ENCODE measurements at regions not wholly inside any gene's neighbourhood (a gene's known extent, or its start where the extent isn't known, plus 50 kb on each side); places are given as distances from the start of the nearest gene placed in this dataset.

DNA sequence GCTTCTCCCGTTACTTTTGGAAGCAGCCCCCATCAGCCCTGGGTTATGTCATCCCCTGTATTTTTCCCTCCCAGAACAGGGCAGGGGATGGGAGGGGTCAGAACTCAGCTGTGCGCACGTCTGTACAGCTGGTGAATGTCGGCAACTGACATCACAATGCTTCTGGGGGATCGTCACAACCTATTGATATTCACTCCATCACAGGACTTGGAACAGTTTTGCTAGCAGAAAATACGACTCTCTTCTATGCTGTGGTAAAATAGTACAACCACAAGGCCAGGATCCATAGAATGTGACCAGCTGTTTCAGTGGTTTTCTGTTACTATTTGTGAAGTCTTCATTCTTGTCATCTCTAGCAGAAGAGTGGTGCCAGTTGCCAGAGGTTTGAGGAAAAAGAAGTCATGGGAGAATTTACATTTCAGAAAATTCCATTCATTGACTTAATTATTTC is 77.1 kb upstream of the KLF4 start:
- H3K27ac Mint-ChIP-seq (ENCODE audit: unreplicated experiment) = no peak overlapping the region
- no peaks in the 10 kb centered on the region for H3K9me3 ChIP-seq (ENCODE audit: insufficient read depth, low read depth, low read length)
- H3K79me2 ChIP-seq (ENCODE audit: insufficient read depth, low read length) = no peaks in the 10 kb centered on the region
- H3K27ac ChIP-seq (ENCODE audit: low read depth, low read length) = no peak overlapping the region
- no peaks in the 10 kb centered on the region for H3K27me3 ChIP-seq (ENCODE audit: insufficient read depth, low read length)
- H3K27me3 Mint-ChIP-seq (ENCODE audit: low read depth, unreplicated experiment) = peaks cover 5% of the 10 kb centered on the region
- TF ChIP-seq, protein P1, sequence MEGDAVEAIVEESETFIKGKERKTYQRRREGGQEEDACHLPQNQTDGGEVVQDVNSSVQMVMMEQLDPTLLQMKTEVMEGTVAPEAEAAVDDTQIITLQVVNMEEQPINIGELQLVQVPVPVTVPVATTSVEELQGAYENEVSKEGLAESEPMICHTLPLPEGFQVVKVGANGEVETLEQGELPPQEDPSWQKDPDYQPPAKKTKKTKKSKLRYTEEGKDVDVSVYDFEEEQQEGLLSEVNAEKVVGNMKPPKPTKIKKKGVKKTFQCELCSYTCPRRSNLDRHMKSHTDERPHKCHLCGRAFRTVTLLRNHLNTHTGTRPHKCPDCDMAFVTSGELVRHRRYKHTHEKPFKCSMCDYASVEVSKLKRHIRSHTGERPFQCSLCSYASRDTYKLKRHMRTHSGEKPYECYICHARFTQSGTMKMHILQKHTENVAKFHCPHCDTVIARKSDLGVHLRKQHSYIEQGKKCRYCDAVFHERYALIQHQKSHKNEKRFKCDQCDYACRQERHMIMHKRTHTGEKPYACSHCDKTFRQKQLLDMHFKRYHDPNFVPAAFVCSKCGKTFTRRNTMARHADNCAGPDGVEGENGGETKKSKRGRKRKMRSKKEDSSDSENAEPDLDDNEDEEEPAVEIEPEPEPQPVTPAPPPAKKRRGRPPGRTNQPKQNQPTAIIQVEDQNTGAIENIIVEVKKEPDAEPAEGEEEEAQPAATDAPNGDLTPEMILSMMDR (IDR thresholded peaks at IDR 0.05; ENCODE audit: insufficient read depth, low read depth, low read length) = no peak
- TF ChIP-seq EZH2 (IDR thresholded peaks at IDR 0.05; ENCODE audit: insufficient read depth, low read length) = no peak
- H3K4me1 ChIP-seq (ENCODE audit: insufficient read depth, low read length) = no peaks in the 10 kb centered on the region
- DNase-seq (ENCODE audit: low read depth) (peak; percentile 26), FAIRE-seq (no peak)
- no peak overlapping the region for H3K9ac ChIP-seq (ENCODE audit: low read length)
- no peaks in the 10 kb centered on the region for H3K36me3 Mint-ChIP-seq (ENCODE audit: low read depth, unreplicated experiment)
- H4K20me1 ChIP-seq (ENCODE audit: insufficient read depth, low read length) = no peaks in the 10 kb centered on the region
- H3K4me1 Mint-ChIP-seq (ENCODE audit: low read depth, unreplicated experiment) = peaks cover 14% of the 10 kb centered on the region
- H2AFZ ChIP-seq (ENCODE audit: low read depth, low read length) = no peak overlapping the region
- H3K4me3 Mint-ChIP-seq (ENCODE audit: unreplicated experiment) = no peak overlapping the region
- H3K36me3 ChIP-seq (ENCODE audit: insufficient read depth, low read length) = no peaks in the 10 kb centered on the region
- H3K9me3 Mint-ChIP-seq (ENCODE audit: unreplicated experiment) = no peaks in the 10 kb centered on the region
- H3K4me2 ChIP-seq (ENCODE audit: low read length) = no peak overlapping the region
- no peak overlapping the region for H3K4me3 ChIP-seq (ENCODE audit: insufficient read depth, low read depth, low read length)

- H3K27me3 Mint-ChIP-seq (ENCODE audit: low read depth, unreplicated experiment) = peaks cover 5% of the 10 kb centered on the region
- no peak overlapping the region for H3K27ac Mint-ChIP-seq (ENCODE audit: unreplicated experiment)
These were observed 73.2 kb upstream of the KLF4 start for GRCh38 chr9:107562798-107563197.

DNA sequence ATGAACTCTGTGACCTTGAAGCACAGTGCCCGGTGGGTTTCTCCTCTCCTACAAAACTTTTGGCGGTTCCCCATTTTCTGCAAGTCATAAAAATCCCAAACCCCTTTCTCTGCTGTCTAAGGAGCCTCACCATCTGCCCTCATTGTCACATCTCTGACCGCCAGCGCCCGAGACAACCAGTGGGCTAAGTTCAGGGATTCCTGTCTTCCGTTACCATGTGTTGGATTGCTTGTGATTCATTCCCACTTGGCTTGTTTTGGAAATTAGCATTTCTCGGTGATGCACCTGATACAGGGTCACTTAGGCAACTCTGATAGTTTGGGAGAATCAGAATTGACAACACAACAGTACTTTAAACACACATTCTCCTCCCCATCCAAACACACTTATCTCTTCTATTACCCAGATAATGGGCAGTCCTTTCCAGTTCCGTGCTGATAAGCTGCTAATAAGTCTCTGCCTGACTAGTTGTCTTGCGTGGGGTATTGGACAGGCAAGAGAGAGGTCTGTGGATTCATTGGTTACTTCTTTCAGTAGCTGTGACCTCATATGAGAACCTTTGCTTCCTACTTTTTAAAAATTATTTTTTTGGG is 70.0 kb upstream of the KLF4 start:
- FAIRE-seq = no peak
- H4K20me1 ChIP-seq (ENCODE audit: insufficient read depth, low read length) = no peaks in the 10 kb centered on the region
- no peaks in the 10 kb centered on the region for H3K36me3 ChIP-seq (ENCODE audit: insufficient read depth, low read length)
- Mint-ChIP-seq H3K4me3 (ENCODE audit: unreplicated experiment) (no peak overlapping the region), H3K9me3 (ENCODE audit: unreplicated experiment) (no peaks in the 10 kb centered on the region), H3K27ac (ENCODE audit: unreplicated experiment) (no peak overlapping the region), H3K36me3 (ENCODE audit: low read depth, unreplicated experiment) (no peaks in the 10 kb centered on the region), H3K27me3 (ENCODE audit: low read depth, unreplicated experiment) (no peaks in the 10 kb centered on the region), H3K4me1 (ENCODE audit: low read depth, unreplicated experiment) (peaks cover 8% of the 10 kb centered on the region)
- H3K27me3 ChIP-seq (ENCODE audit: insufficient read depth, low read length) = no peaks in the 10 kb centered on the region
- H3K4me2 ChIP-seq (ENCODE audit: low read length) = no peak overlapping the region
- no peak overlapping the region for H2AFZ ChIP-seq (ENCODE audit: low read depth, low read length)
- DNase-seq (ENCODE audit: low read depth) = no peak
- no peak overlapping the region for H3K9ac ChIP-seq (ENCODE audit: low read length)
- H3K79me2 ChIP-seq (ENCODE audit: insufficient read depth, low read length) = no peaks in the 10 kb centered on the region
- H3K4me1 ChIP-seq (ENCODE audit: insufficient read depth, low read length) = no peaks in the 10 kb centered on the region
- no peak overlapping the region for H3K4me3 ChIP-seq (ENCODE audit: insufficient read depth, low read depth, low read length)
- H3K27ac ChIP-seq (ENCODE audit: low read depth, low read length) = no peak overlapping the region
- H3K9me3 ChIP-seq (ENCODE audit: insufficient read depth, low read depth, low read length) = no peaks in the 10 kb centered on the region
- no peak for TF ChIP-seq EZH2 (IDR thresholded peaks at IDR 0.05; ENCODE audit: insufficient read depth, low read length)
- TF ChIP-seq, protein P1 (IDR thresholded peaks at IDR 0.05; ENCODE audit: insufficient read depth, low read depth, low read length) = no peak

More at GRCh38 chr9:107562798-107563197, 73.2 kb upstream of the KLF4 start:
- H4K20me1 ChIP-seq (ENCODE audit: insufficient read depth, low read length) = no peaks in the 10 kb centered on the region
- Mint-ChIP-seq H3K4me3 (ENCODE audit: unreplicated experiment) (no peak overlapping the region), H3K36me3 (ENCODE audit: low read depth, unreplicated experiment) (no peaks in the 10 kb centered on the region), H3K9me3 (ENCODE audit: unreplicated experiment) (no peaks in the 10 kb centered on the region), H3K4me1 (ENCODE audit: low read depth, unreplicated experiment) (peaks cover 8% of the 10 kb centered on the region)
- no peaks in the 10 kb centered on the region for H3K36me3 ChIP-seq (ENCODE audit: insufficient read depth, low read length)
- H2AFZ ChIP-seq (ENCODE audit: low read depth, low read length) = no peak overlapping the region
- H3K27me3 ChIP-seq (ENCODE audit: insufficient read depth, low read length) = no peaks in the 10 kb centered on the region
- H3K27ac ChIP-seq (ENCODE audit: low read depth, low read length) = no peak overlapping the region
- DNase-seq (ENCODE audit: low read depth) (no peak), FAIRE-seq (no peak)
- TF ChIP-seq, protein P1 (IDR thresholded peaks at IDR 0.05; ENCODE audit: insufficient read depth, low read depth, low read length) = no peak
- no peak for TF ChIP-seq EZH2 (IDR thresholded peaks at IDR 0.05; ENCODE audit: insufficient read depth, low read length)
- H3K79me2 ChIP-seq (ENCODE audit: insufficient read depth, low read length) = no peaks in the 10 kb centered on the region
- no peak overlapping the region for H3K4me3 ChIP-seq (ENCODE audit: insufficient read depth, low read depth, low read length)
- no peaks in the 10 kb centered on the region for H3K4me1 ChIP-seq (ENCODE audit: insufficient read depth, low read length)
- H3K9me3 ChIP-seq (ENCODE audit: insufficient read depth, low read depth, low read length) = no peaks in the 10 kb centered on the region
- no peak overlapping the region for H3K4me2 ChIP-seq (ENCODE audit: low read length)
- no peak overlapping the region for H3K9ac ChIP-seq (ENCODE audit: low read length)

Data from astrocyte (in vitro differentiated cells and primary cell).